Heart left ventricle (tissue), 16 donors: ENCODE measurements at regions not wholly inside any gene's neighbourhood (a gene's known extent, or its start where the extent isn't known, plus 50 kb on each side); places are given as distances from the start of the nearest gene placed in this dataset.

Experiments
- ATAC-seq, 4 donors: fragments of 200-7000 bp; cut with Tn5 transposase; one replicate each; pipeline ENCODE4 v1.9.1; 2020 to 2022; ENCODE audit warnings: moderate library complexity in 4 of 4, mild to moderate bottlenecking in 3 of 4, moderate number of reproducible peaks in 1 of 4
- DNase-seq, 5 donors: peaks; one replicate each; pipeline ENCODE4 v3.0.0-alpha.2; 2020
- H3K27ac ChIP-seq, 12 donors: fragments of 200-600 bp; sonication (generic) in 4 of 12; one replicate each; pipeline versions ENCODE4 v1.5.0 to v1.8.0; 2016 to 2022; ENCODE audit warnings: mild to moderate bottlenecking in 2 of 12
- H3K27me3 ChIP-seq, 9 donors: fragments of 200-600 bp; sonication (generic) in 2 of 9; one replicate each; pipeline versions ENCODE4 v1.5.1 to v1.8.0; 2016 to 2022; ENCODE audit warnings: mild to moderate bottlenecking in 3 of 9
- H3K36me3 ChIP-seq, 9 donors: fragments of 200-600 bp; sonication (generic) in 2 of 9; one replicate each; pipeline versions ENCODE4 v1.5.0 to v1.8.0; 2018 to 2022; ENCODE audit warnings: mild to moderate bottlenecking in 2 of 9
- H3K4me1 ChIP-seq, 12 donors: fragments of 200-600 bp; sonication (generic) in 4 of 12; one replicate each; pipeline versions ENCODE4 v1.5.0 to v1.8.0; 2016 to 2022; ENCODE audit warnings: mild to moderate bottlenecking in 3 of 12
- H3K4me3 ChIP-seq, 12 donors: fragments of 200-600 bp; sonication (generic) in 4 of 12; one replicate each; pipeline versions ENCODE4 v1.5.0 to v1.8.0; 2017 to 2022; ENCODE audit warnings: mild to moderate bottlenecking in 9 of 12, moderate library complexity in 4 of 12
- H3K9me3 ChIP-seq, 12 donors: fragments of 200-600 bp; sonication (generic) in 4 of 12; one replicate each; pipeline versions ENCODE4 v1.5.0 to v1.8.0; 2016 to 2022; ENCODE audit warnings: mild to moderate bottlenecking in 1 of 12
- CTCF ChIP-seq, 12 donors: fragments of 200-600 bp; sonication (generic) in 4 of 12; IDR thresholded peaks; one replicate each; pipeline versions ENCODE4 v1.5.0 to v1.8.0; 2018 to 2022; ENCODE audit warnings: antibody characterized with exemption in 12 of 12, mild to moderate bottlenecking in 5 of 12
- POLR2A ChIP-seq, 2 donors: fragments of 450-650 bp; IDR thresholded peaks; one replicate each; pipeline ENCODE4 v1.6.1; 2017; ENCODE audit warnings: antibody characterized with exemption in 2 of 2, mild to moderate bottlenecking in 2 of 2, moderate library complexity in 2 of 2
- WGBS, 4 donors: extraction: QIAGEN DNeasy Blood & Tissue Kit in 2 of 4; methylation state at CpG; one replicate each; pipeline versions ENCODE4 v1.1.5 to v1.1.7; 2013 to 2018; 5-methylcytosine and 5-hydroxymethylcytosine counted together
- intact Hi-C, 10 donors: fragments of 100-400 bp; cut with DNase I; formaldehyde crosslinking; loops; one replicate each; pipeline versions ENCODE4 v1.11.1 to v1.14.2; 2022
- donor health status: ischemic (EF 13 %, LVEDD 7.1; RV severe dilation, severe dysfunction).
- donor health status: healthy with polysubstance abuse.
- donor health status: DM: no; HTN: yes; CAD: no.
- donor health status: DM: no; HTN: no; CAD: no.
- donor health status: ischemic (EF 25% LVEDD 6.9; RV normal size, moderate dysfunction).
- donor health status: ischemic (EF 25% LVEDD 5.7; RV mildly dilated, moderate dysfunction).
- donor health status: healthy.
- donor health status: DM: yes; HTN: yes; CAD: no.
- donor health status: ischemic (EF 35%, LVEDD 5.7; RV mildly dilated, moderate dysfunction).
- donor health status: nonischemic (EF 11% LVEDD 7.7; RV severe dilation, severe dysfunction).
- donor health status: DM: yes; HTN: yes; CAD: no.
- donor health status: PGD.
- donor health status: ischemic (EF 29% LVEDD 5.4; RV normal size, mild dysfunction).
- donor health status: nonischemic (EF 23%, LVEDD 6.1; RV moderate dilation, normal function).

- DNase-seq, result no peak
- no peaks in the 10 kb centered on the region for H3K27me3 ChIP-seq
- H3K4me3 ChIP-seq, result no peak overlapping the region
- intact Hi-C loops, result no loop called here
- TF ChIP-seq CTCF (IDR thresholded peaks at IDR 0.05) (no peak), POLR2A (IDR thresholded peaks at IDR 0.05) (no peak)
- no peaks in the 10 kb centered on the region for H3K4me1 ChIP-seq
- no peak overlapping the region for H3K27ac ChIP-seq
- ATAC-seq, result no peak
- WGBS, 4 donors, result 63 to 78% (median 68%) methylated on average over 4 of the region's 4 CpGs
- peaks cover 0 to 10% (median 0%) of the 10 kb centered on the region in 12 donors for H3K9me3 ChIP-seq
- H3K36me3 ChIP-seq, result no peaks in the 10 kb centered on the region
These were observed 188.0 kb upstream of the ADGRB3 start for GRCh38 chr6:68447112-68447511.

- TF ChIP-seq POLR2A (IDR thresholded peaks at IDR 0.05) (no peak), CTCF (IDR thresholded peaks at IDR 0.05) (no peak)
- DNase-seq, result no peak
- intact Hi-C loops, result no loop called here
- no peak for ATAC-seq
- H3K36me3 ChIP-seq, result no peaks in the 10 kb centered on the region
- no peak overlapping the region for H3K4me3 ChIP-seq
- no peak overlapping the region for H3K27ac ChIP-seq
- no peaks in the 10 kb centered on the region for H3K27me3 ChIP-seq
- H3K9me3 ChIP-seq, result no peaks in the 10 kb centered on the region
- H3K4me1 ChIP-seq, result no peaks in the 10 kb centered on the region
These were observed 189.2 kb upstream of the ADGRB3 start for GRCh38 chr6:68445926-68446325.

- H3K9me3 ChIP-seq, result no peaks in the 10 kb centered on the region
- H3K4me3 ChIP-seq, result no peak overlapping the region
- TF ChIP-seq CTCF (IDR thresholded peaks at IDR 0.05), result peak in 1 of 12 donors; percentile 18
- TF ChIP-seq POLR2A (IDR thresholded peaks at IDR 0.05), result no peak
These were observed 191.4 kb upstream of the ADGRB3 start for GRCh38 chr6:68443704-68444103.

GRCh38 chr6:68427630-68428029, 207.5 kb upstream of the ADGRB3 start:
- Histone ChIP-seq H3K4me3 (no peak overlapping the region), H3K36me3 (no peaks in the 10 kb centered on the region), H3K4me1 (no peaks in the 10 kb centered on the region), H3K27me3 (no peaks in the 10 kb centered on the region), H3K9me3 (no peaks in the 10 kb centered on the region), H3K27ac (no peak overlapping the region)
- no peak for ATAC-seq
- no peak for DNase-seq
- TF ChIP-seq POLR2A (IDR thresholded peaks at IDR 0.05), result no peak
- no peak for TF ChIP-seq CTCF (IDR thresholded peaks at IDR 0.05)
- intact Hi-C loops, result no loop called here

More at GRCh38 chr6:68443704-68444103, 191.4 kb upstream of the ADGRB3 start:
- ATAC-seq (no peak), DNase-seq (no peak)
- Histone ChIP-seq H3K27ac (no peak overlapping the region), H3K27me3 (no peaks in the 10 kb centered on the region), H3K4me1 (no peaks in the 10 kb centered on the region), H3K36me3 (no peaks in the 10 kb centered on the region)
- intact Hi-C loops, result no loop called here
